ENCODE measurements at regions not wholly inside any gene's neighbourhood (a gene's known extent, or its start where the extent isn't known, plus 50 kb on each side); places are given as distances from the start of the nearest gene placed in this dataset.

- Mint-ChIP-seq H3K27ac (no peak overlapping the region), H3K36me3 (ENCODE audit: low read depth) (no peaks in the 10 kb centered on the region), H3K4me3 (no peak overlapping the region), H3K4me1 (ENCODE audit: low read depth) (no peaks in the 10 kb centered on the region), H3K9me3 (peaks cover 3% of the 10 kb centered on the region), H3K27me3 (no peaks in the 10 kb centered on the region)
- no peak for DNase-seq
- no peak for ATAC-seq
- intact Hi-C loops (cut with micrococcal nuclease), result no loop called here
- CTCF ChIA-PET, result no interaction called here
- TF ChIP-seq, protein P1, sequence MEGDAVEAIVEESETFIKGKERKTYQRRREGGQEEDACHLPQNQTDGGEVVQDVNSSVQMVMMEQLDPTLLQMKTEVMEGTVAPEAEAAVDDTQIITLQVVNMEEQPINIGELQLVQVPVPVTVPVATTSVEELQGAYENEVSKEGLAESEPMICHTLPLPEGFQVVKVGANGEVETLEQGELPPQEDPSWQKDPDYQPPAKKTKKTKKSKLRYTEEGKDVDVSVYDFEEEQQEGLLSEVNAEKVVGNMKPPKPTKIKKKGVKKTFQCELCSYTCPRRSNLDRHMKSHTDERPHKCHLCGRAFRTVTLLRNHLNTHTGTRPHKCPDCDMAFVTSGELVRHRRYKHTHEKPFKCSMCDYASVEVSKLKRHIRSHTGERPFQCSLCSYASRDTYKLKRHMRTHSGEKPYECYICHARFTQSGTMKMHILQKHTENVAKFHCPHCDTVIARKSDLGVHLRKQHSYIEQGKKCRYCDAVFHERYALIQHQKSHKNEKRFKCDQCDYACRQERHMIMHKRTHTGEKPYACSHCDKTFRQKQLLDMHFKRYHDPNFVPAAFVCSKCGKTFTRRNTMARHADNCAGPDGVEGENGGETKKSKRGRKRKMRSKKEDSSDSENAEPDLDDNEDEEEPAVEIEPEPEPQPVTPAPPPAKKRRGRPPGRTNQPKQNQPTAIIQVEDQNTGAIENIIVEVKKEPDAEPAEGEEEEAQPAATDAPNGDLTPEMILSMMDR (IDR thresholded peaks at IDR 0.05), result no peak
- POLR2A ChIA-PET, result no interaction called here
Measured at GRCh38 chr5:61916621-61917620, 389.1 kb upstream of the KIF2A start.

- no peaks in the 10 kb centered on the region for H3K36me3 Mint-ChIP-seq (ENCODE audit: low read depth)
- no peak for ATAC-seq
- CTCF ChIA-PET, result no interaction called here
- DNase-seq, result no peak
- H3K4me1 Mint-ChIP-seq (ENCODE audit: low read depth), result no peaks in the 10 kb centered on the region
- no peaks in the 10 kb centered on the region for H3K27me3 Mint-ChIP-seq
- intact Hi-C loops (cut with micrococcal nuclease), result no loop called here
- TF ChIP-seq, protein P1 (IDR thresholded peaks at IDR 0.05), result no peak
- H3K9me3 Mint-ChIP-seq, result no peaks in the 10 kb centered on the region
- no peak overlapping the region for H3K4me3 Mint-ChIP-seq
- POLR2A ChIA-PET, result no interaction called here
- no peak overlapping the region for H3K27ac Mint-ChIP-seq
Measured at GRCh38 chr5:61918611-61919010, 387.4 kb upstream of the KIF2A start.

GRCh38 chr5:61919920-61920319 lies 386.1 kb upstream of the KIF2A start:
- no peak for DNase-seq
- no peaks in the 10 kb centered on the region for H3K4me1 Mint-ChIP-seq (ENCODE audit: low read depth)
- ATAC-seq, result no peak
- intact Hi-C loops (cut with micrococcal nuclease), result no loop called here
- H3K4me3 Mint-ChIP-seq, result no peak overlapping the region
- no peaks in the 10 kb centered on the region for H3K36me3 Mint-ChIP-seq (ENCODE audit: low read depth)
- TF ChIP-seq, protein P1 (IDR thresholded peaks at IDR 0.05), result no peak
- CTCF ChIA-PET, result no interaction called here
- H3K9me3 Mint-ChIP-seq, result no peaks in the 10 kb centered on the region
- POLR2A ChIA-PET, result no interaction called here
- no peaks in the 10 kb centered on the region for H3K27me3 Mint-ChIP-seq
- no peak overlapping the region for H3K27ac Mint-ChIP-seq

DNA sequence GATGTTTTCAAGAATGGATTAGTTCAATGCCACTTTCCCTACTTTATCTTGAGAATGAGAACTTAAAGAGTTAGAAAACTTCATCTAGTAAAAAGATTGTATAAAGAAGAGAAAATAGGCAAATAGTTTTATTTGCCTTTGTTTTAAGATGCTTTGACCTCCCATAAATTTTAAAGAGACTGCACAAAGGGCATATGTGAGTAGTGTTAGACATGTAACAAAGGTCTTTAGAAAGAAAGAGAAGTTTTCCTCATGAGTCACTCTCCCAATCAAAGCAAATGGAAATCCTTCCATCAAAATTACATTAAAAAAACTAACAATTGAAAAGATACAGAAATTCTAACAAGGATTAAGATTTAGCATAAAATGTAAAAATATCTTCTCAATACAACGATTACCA lies 381.8 kb upstream of the KIF2A start:
- ChIA-PET CTCF (no interaction called here), POLR2A (no interaction called here)
- Mint-ChIP-seq H3K4me3 (no peak overlapping the region), H3K9me3 (no peaks in the 10 kb centered on the region), H3K4me1 (ENCODE audit: low read depth) (no peaks in the 10 kb centered on the region), H3K27ac (no peak overlapping the region), H3K36me3 (ENCODE audit: low read depth) (no peaks in the 10 kb centered on the region), H3K27me3 (no peaks in the 10 kb centered on the region)
- intact Hi-C loops (cut with micrococcal nuclease), result no loop called here
- TF ChIP-seq, protein P1 (IDR thresholded peaks at IDR 0.05), result no peak
- ATAC-seq, result no peak
- DNase-seq, result no peak

- H3K4me1 Mint-ChIP-seq (ENCODE audit: low read depth), result no peaks in the 10 kb centered on the region
- DNase-seq, result no peak
- TF ChIP-seq, protein P1 (IDR thresholded peaks at IDR 0.05), result no peak
- ATAC-seq, result no peak
- no peak overlapping the region for H3K4me3 Mint-ChIP-seq
- POLR2A ChIA-PET, result no interaction called here
- intact Hi-C loops (cut with micrococcal nuclease), result no loop called here
- no peak overlapping the region for H3K27ac Mint-ChIP-seq
- H3K9me3 Mint-ChIP-seq, result no peaks in the 10 kb centered on the region
- no peaks in the 10 kb centered on the region for H3K27me3 Mint-ChIP-seq
- no peaks in the 10 kb centered on the region for H3K36me3 Mint-ChIP-seq (ENCODE audit: low read depth)
- CTCF ChIA-PET, result no interaction called here
Measured at GRCh38 chr5:61926911-61927310, 379.1 kb upstream of the KIF2A start.

Measured in activated CD8-positive, alpha-beta T cell treated with anti-CD3 and anti-CD28 coated beads for 36 hours (primary cell).